ENCODE measurements at regions not wholly inside any gene's neighbourhood (a gene's known extent, or its start where the extent isn't known, plus 50 kb on each side); places are given as distances from the start of the nearest gene placed in this dataset.

DNA sequence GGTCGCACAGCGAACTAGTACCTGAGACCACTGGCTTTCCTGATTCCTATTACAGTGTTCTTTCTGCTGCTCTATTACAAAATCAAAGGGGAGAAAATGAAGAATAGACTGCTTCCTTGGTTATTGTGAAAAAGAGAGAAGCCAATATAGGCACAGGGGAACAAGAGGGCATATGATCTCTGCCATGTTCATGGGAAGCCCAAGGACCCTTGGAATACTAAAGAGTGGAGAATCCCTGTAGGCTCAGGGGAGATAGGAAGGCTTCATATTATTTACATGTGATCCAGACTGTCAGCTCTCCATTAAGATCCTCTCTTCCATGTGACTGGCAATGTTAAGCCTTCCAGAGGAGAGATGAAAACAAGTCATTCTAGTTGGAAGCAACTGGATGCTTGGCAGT lies 135.7 kb upstream of the MYCN start:
- TF ChIP-seq CTCF (IDR thresholded peaks at IDR 0.05) (no peak), POLR2A (IDR thresholded peaks at IDR 0.05; ENCODE audit: low read depth) (no peak), POLR2AphosphoS5 (IDR thresholded peaks at IDR 0.05) (no peak)

Measured in esophagus muscularis mucosa (tissue), 3 donors.